ENCODE measurements at regions not wholly inside any gene's neighbourhood (a gene's known extent, or its start where the extent isn't known, plus 50 kb on each side); places are given as distances from the start of the nearest gene placed in this dataset.

DNA sequence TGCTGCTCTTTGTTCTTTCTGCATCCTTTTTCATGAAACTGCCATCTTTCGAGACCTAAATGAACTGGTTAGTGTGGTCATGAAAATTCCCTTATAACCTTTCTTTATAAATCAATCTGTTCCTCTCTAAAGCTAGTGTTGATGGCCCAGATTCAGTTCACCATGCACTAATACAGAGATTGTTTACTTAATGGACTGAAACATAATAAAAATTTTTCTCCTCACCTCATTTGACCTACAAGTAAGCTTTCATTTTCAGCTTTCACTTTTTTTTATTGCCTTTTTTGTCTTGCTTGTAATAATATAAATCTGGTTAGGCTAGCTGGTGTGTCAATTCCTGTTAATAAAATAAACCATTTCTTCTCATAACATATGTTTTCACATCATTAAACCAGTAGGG is 183.8 kb downstream of the CCDC59 start:
- H3K27me3 ChIP-seq (ENCODE audit: low read depth) = no peaks in the 10 kb centered on the region
- TF ChIP-seq, protein P1, sequence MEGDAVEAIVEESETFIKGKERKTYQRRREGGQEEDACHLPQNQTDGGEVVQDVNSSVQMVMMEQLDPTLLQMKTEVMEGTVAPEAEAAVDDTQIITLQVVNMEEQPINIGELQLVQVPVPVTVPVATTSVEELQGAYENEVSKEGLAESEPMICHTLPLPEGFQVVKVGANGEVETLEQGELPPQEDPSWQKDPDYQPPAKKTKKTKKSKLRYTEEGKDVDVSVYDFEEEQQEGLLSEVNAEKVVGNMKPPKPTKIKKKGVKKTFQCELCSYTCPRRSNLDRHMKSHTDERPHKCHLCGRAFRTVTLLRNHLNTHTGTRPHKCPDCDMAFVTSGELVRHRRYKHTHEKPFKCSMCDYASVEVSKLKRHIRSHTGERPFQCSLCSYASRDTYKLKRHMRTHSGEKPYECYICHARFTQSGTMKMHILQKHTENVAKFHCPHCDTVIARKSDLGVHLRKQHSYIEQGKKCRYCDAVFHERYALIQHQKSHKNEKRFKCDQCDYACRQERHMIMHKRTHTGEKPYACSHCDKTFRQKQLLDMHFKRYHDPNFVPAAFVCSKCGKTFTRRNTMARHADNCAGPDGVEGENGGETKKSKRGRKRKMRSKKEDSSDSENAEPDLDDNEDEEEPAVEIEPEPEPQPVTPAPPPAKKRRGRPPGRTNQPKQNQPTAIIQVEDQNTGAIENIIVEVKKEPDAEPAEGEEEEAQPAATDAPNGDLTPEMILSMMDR (IDR thresholded peaks at IDR 0.05; ENCODE audit: borderline replicate concordance) = no peak
- intact Hi-C loops (cut with micrococcal nuclease) = no loop called here

DNA sequence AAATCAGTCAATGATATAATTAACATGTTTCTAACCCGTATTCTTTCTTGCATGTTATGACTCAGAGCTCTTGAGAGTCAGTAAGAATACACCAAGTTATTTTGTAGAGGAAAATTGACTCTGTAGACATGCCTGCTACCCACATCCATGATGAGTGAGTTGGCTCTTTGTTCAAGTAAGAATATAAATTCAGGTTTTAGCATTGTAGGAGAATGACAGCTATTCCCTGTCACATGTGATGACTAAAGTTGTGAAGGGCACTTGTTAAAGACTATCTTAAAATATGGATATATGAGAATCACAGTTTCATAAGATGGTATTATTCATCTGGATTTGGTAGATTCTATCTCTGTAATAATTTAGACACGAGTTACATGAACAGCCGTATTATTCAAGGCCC is 209.1 kb downstream of the CCDC59 start:
- Histone ChIP-seq H3K36me3 (no peaks in the 10 kb centered on the region), H3K4me3 (no peak overlapping the region), H3K4me1 (no peaks in the 10 kb centered on the region), H3K27ac (replicated peaks) (no peak overlapping the region), H3K27me3 (ENCODE audit: low read depth) (no peaks in the 10 kb centered on the region), H3K9me3 (replicated peaks) (no peaks in the 10 kb centered on the region)
- intact Hi-C loops (cut with micrococcal nuclease) = no loop called here
- DNase-seq = no peak
- TF ChIP-seq, protein P1 (IDR thresholded peaks at IDR 0.05; ENCODE audit: borderline replicate concordance) = no peak

More for the DNA sequence above, 183.8 kb downstream of the CCDC59 start:
- no peaks in the 10 kb centered on the region for H3K9me3 ChIP-seq (replicated peaks)
- no peaks in the 10 kb centered on the region for H3K4me1 ChIP-seq
- no peak overlapping the region for H3K27ac ChIP-seq (replicated peaks)
- no peaks in the 10 kb centered on the region for H3K36me3 ChIP-seq
- H3K4me3 ChIP-seq = no peak overlapping the region
- no peak for DNase-seq

DNA sequence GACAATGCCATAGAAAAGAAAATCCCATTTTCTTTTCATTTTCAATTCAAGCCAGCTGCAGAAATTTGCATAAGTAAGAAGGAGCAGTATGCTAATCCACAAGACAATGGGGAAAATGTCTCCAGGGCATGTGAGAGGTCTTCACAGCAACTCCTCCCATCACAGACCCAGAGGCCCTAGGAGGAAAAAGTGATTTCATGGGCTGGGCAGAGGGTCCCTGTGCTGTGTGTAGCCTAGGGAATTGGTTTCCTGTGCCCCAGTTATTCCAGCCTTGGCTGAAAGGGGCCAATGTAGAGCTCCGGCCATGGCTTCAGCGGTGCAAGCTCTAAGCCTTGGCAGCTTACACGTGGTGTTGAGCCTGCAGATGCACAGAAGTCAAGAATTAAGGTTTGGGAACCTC is 211.4 kb downstream of the CCDC59 start:
- Histone ChIP-seq H3K9me3 (replicated peaks) (no peaks in the 10 kb centered on the region), H3K27me3 (ENCODE audit: low read depth) (no peaks in the 10 kb centered on the region), H3K27ac (replicated peaks) (no peak overlapping the region), H3K36me3 (no peaks in the 10 kb centered on the region), H3K4me3 (no peak overlapping the region), H3K4me1 (no peaks in the 10 kb centered on the region)
- no peak for DNase-seq
- intact Hi-C loops (cut with micrococcal nuclease) = no loop called here
- TF ChIP-seq, protein P1 (IDR thresholded peaks at IDR 0.05; ENCODE audit: borderline replicate concordance) = no peak

DNA sequence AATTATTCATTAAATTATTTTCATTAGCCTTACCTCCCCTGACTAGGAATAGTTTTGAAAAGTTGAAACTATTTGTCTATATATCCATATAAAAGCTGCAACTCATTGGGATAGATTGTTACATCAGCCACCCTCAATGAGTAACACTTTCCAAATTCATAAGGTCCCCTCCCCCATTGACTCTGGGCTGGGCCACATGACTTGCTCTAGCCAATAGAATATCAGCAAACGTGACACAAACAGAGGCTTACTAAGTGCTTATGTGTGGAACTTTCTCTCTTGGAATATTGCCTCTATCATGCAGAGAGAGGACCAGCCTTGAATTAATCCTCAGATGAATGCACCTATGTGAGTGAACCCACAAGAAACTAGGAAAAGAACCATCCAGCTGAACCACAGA is 213.7 kb downstream of the CCDC59 start:
- Histone ChIP-seq H3K4me1 (no peaks in the 10 kb centered on the region), H3K36me3 (no peaks in the 10 kb centered on the region)
- intact Hi-C loops (cut with micrococcal nuclease) = no loop called here

DNA sequence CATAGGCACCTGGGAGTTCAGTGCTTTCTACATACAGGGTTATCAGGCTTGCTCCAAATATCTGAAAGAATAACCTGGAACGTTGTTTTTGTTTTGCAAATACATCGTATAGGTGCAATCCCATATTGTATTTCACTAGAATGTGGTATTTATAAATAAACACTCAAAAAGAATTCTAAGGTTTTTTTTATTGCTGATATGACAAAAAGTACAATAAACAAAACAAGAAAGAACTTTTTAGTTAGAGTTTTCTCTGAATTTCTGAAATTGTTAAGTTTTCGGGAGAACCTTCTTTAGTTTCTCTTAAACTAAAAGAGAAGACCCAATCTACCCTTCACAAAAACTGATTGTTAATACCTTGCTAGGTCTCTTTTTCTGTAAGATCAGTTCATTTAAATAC is 225.8 kb downstream of the CCDC59 start:
- peaks cover under 1% of the 10 kb centered on the region for H3K9me3 ChIP-seq (replicated peaks)
- TF ChIP-seq, protein P1 (IDR thresholded peaks at IDR 0.05; ENCODE audit: borderline replicate concordance) = no peak
- no peak overlapping the region for H3K27ac ChIP-seq (replicated peaks)
- no peaks in the 10 kb centered on the region for H3K27me3 ChIP-seq (ENCODE audit: low read depth)
- H3K4me1 ChIP-seq = no peaks in the 10 kb centered on the region
- intact Hi-C loops (cut with micrococcal nuclease) = no loop called here
- no peak for DNase-seq
- no peaks in the 10 kb centered on the region for H3K36me3 ChIP-seq
- no peak overlapping the region for H3K4me3 ChIP-seq

More for the DNA sequence above, 213.7 kb downstream of the CCDC59 start:
- H3K27ac ChIP-seq (replicated peaks) = no peak overlapping the region
- H3K9me3 ChIP-seq (replicated peaks) = no peaks in the 10 kb centered on the region
- H3K4me3 ChIP-seq = no peak overlapping the region
- no peaks in the 10 kb centered on the region for H3K27me3 ChIP-seq (ENCODE audit: low read depth)
- DNase-seq = no peak
- TF ChIP-seq, protein P1 (IDR thresholded peaks at IDR 0.05; ENCODE audit: borderline replicate concordance) = no peak

DNA sequence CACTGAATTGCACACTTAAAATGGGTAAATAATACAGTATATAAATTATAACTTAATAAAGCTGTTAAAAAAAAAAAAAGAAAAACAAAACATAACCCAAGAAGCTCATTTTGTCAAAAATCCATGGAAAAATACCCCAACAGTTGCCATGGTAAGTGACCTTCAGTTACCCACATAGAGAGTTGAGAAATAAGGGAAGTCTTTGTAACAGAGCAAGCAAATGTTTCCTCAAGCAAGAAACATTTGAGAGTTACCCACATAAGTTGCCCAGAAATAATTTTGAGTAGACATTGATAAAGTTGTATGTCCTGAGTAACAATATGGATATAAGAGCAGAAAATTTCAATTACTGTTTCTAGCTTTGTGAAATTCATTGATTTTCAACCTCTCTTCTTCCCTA is 227.4 kb downstream of the CCDC59 start:
- Histone ChIP-seq H3K36me3 (no peaks in the 10 kb centered on the region), H3K4me1 (no peaks in the 10 kb centered on the region), H3K9me3 (replicated peaks) (peaks cover 10% of the 10 kb centered on the region), H3K4me3 (no peak overlapping the region), H3K27me3 (ENCODE audit: low read depth) (no peaks in the 10 kb centered on the region), H3K27ac (replicated peaks) (no peak overlapping the region)
- no peak for DNase-seq
- TF ChIP-seq, protein P1 (IDR thresholded peaks at IDR 0.05; ENCODE audit: borderline replicate concordance) = no peak
- intact Hi-C loops (cut with micrococcal nuclease) = no loop called here

Data from left ventricle myocardium inferior (tissue), 1 donor.